ENCODE measurements at regions not wholly inside any gene's neighbourhood (a gene's known extent, or its start where the extent isn't known, plus 50 kb on each side); places are given as distances from the start of the nearest gene placed in this dataset.

- DNase-seq (ENCODE audit: low read depth): no peak
These were observed 268.3 kb downstream of the GALR1 start for GRCh38 chr18:77517901-77518300.

- no peak for DNase-seq (ENCODE audit: low read depth)
These were observed 271.1 kb downstream of the GALR1 start for GRCh38 chr18:77520767-77521166.

GRCh38 chr18:77522051-77522675, 272.5 kb downstream of the GALR1 start:
- no peak for DNase-seq (ENCODE audit: low read depth)

- DNase-seq (ENCODE audit: low read depth): no peak
These were observed 275.3 kb downstream of the GALR1 start for GRCh38 chr18:77524909-77525308.

GRCh38 chr18:77526962-77527361, 277.3 kb downstream of the GALR1 start:
- DNase-seq (ENCODE audit: low read depth): no peak

GRCh38 chr18:77528872-77529271, 279.2 kb downstream of the GALR1 start:
- DNase-seq (ENCODE audit: low read depth): no peak

GRCh38 chr18:77529492-77530176, 280.0 kb downstream of the GALR1 start:
- no peak for DNase-seq (ENCODE audit: low read depth)

- no peak for DNase-seq (ENCODE audit: low read depth)
These were observed 281.1 kb downstream of the GALR1 start for GRCh38 chr18:77530732-77531131.

- DNase-seq (ENCODE audit: low read depth): no peak
These were observed 290.2 kb downstream of the GALR1 start for GRCh38 chr18:77539860-77540259.

GRCh38 chr18:77544792-77545191, 295.1 kb downstream of the GALR1 start:
- DNase-seq (ENCODE audit: low read depth): no peak

- DNase-seq (ENCODE audit: low read depth): no peak
These were observed 298.1 kb downstream of the GALR1 start for GRCh38 chr18:77547757-77548156.

- DNase-seq (ENCODE audit: low read depth): no peak
These were observed 299.3 kb downstream of the GALR1 start for GRCh38 chr18:77548790-77549420.

- no peak for DNase-seq (ENCODE audit: low read depth)
These were observed 301.0 kb downstream of the GALR1 start for GRCh38 chr18:77550625-77551024.

GRCh38 chr18:77551055-77551454, 301.4 kb downstream of the GALR1 start:
- DNase-seq (ENCODE audit: low read depth): no peak

GRCh38 chr18:77552945-77553344, 303.3 kb downstream of the GALR1 start:
- no peak for DNase-seq (ENCODE audit: low read depth)

- DNase-seq (ENCODE audit: low read depth): no peak
These were observed 304.4 kb downstream of the GALR1 start for GRCh38 chr18:77554061-77554460.

- DNase-seq (ENCODE audit: low read depth): no peak
These were observed 307.5 kb downstream of the GALR1 start for GRCh38 chr18:77557046-77557587.

GRCh38 chr18:77559274-77559910, 309.7 kb downstream of the GALR1 start:
- DNase-seq (ENCODE audit: low read depth): no peak

- no peak for DNase-seq (ENCODE audit: low read depth)
These were observed 310.8 kb downstream of the GALR1 start for GRCh38 chr18:77560341-77560992.

GRCh38 chr18:77566604-77567003, 317.0 kb downstream of the GALR1 start:
- no peak for DNase-seq (ENCODE audit: low read depth)

GRCh38 chr18:77567205-77567604, 317.6 kb downstream of the GALR1 start:
- DNase-seq (ENCODE audit: low read depth): no peak

- DNase-seq (ENCODE audit: low read depth): no peak
These were observed 322.1 kb downstream of the GALR1 start for GRCh38 chr18:77571743-77572142.

Measured in CMK (cell line).